ENCODE measurements at regions not wholly inside any gene's neighbourhood (a gene's known extent, or its start where the extent isn't known, plus 50 kb on each side); places are given as distances from the start of the nearest gene placed in this dataset.

DNA sequence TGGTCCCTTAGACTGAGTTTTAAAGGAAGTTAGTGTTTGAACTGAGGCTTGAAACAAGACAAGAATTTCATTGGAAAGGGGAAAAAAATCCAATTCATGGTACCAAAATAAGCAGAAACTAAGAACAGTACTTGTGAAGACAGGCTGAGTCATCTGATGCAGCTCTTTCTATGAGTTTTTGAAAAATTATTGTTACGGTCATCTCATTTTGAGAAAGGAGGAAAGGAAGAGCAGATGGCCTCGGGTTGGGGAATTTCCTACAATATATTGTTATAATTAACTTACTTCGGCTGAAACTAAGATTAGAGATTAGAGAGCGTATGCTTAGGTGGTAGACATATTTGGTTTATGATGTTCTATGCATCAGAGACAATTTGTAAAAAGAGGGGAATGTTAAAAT, 2164.8 kb upstream of the AGA start:
- TF ChIP-seq, protein P1, sequence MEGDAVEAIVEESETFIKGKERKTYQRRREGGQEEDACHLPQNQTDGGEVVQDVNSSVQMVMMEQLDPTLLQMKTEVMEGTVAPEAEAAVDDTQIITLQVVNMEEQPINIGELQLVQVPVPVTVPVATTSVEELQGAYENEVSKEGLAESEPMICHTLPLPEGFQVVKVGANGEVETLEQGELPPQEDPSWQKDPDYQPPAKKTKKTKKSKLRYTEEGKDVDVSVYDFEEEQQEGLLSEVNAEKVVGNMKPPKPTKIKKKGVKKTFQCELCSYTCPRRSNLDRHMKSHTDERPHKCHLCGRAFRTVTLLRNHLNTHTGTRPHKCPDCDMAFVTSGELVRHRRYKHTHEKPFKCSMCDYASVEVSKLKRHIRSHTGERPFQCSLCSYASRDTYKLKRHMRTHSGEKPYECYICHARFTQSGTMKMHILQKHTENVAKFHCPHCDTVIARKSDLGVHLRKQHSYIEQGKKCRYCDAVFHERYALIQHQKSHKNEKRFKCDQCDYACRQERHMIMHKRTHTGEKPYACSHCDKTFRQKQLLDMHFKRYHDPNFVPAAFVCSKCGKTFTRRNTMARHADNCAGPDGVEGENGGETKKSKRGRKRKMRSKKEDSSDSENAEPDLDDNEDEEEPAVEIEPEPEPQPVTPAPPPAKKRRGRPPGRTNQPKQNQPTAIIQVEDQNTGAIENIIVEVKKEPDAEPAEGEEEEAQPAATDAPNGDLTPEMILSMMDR (IDR thresholded peaks at IDR 0.05) = no peak
- TF ChIP-seq POLR2A (IDR thresholded peaks at IDR 0.05) (no peak), POLR2AphosphoS5 (IDR thresholded peaks at IDR 0.05; ENCODE audit: insufficient read depth in 1 of 2, low read depth in 1 of 2) (no peak)

Measured in vagina (tissue), 2 donors.